PC-9 (cell line): ENCODE measurements at regions not wholly inside any gene's neighbourhood (a gene's known extent, or its start where the extent isn't known, plus 50 kb on each side); places are given as distances from the start of the nearest gene placed in this dataset.

Experiments
- BruUV-seq: library from RNA; stranded (reverse); fragments of 400-500 nt; replicated peaks from 2 replicates; lab custom pipeline; 2021; lab: Mats Ljungman, UMichigan
- CTCF ChIA-PET: fragments of 300-600 bp; sonication (Branson Sonifier 250); formaldehyde crosslinking; loops from one replicate; lab custom pipeline; 2022; ENCODE audit warnings: antibody characterized with exemption; lab: Charles Lee
- POLR2A ChIA-PET: fragments of 300-600 bp; sonication (Branson Sonifier 250); formaldehyde crosslinking; loops from one replicate; lab custom pipeline; 2022; ENCODE audit warnings: antibody characterized with exemption; ENCODE audit not compliant: unreplicated experiment; lab: Charles Lee
- DNase-seq, 2 experiments: peaks; one replicate each; pipeline versions ENCODE4 v3.0.0 to v3.0.0-alpha.2; 2015 to 2022; ENCODE audit warnings: mixed read lengths in 1 of 2
- H2AFZ ChIP-seq: fragments of 200-600 bp; sonication (generic); 2 replicates; pipeline ENCODE4 v1.8.1; 2017; ENCODE audit warnings: antibody characterized with exemption
- H3F3A ChIP-seq: fragments of 200-600 bp; sonication (generic); 2 replicates; pipeline ENCODE4 v1.8.1; 2017; ENCODE audit warnings: antibody characterized with exemption, mild to moderate bottlenecking, low read depth; ENCODE audit not compliant: insufficient read depth
- H3K27ac ChIP-seq: fragments of 200-600 bp; sonication (generic); 2 replicates; pipeline ENCODE4 v1.6.1; 2016; ENCODE audit warnings: mixed run types
- H3K27me3 ChIP-seq: fragments of 200-600 bp; sonication (generic); 2 replicates; pipeline ENCODE4 v1.6.1; 2016; ENCODE audit warnings: low read depth, mixed run types; ENCODE audit not compliant: insufficient read depth
- H3K36me3 ChIP-seq: fragments of 200-600 bp; sonication (generic); 2 replicates; pipeline ENCODE4 v1.6.1; 2016; ENCODE audit warnings: low read depth, mixed run types
- H3K4me1 ChIP-seq: fragments of 200-600 bp; sonication (generic); replicated peaks from 2 replicates; pipeline ENCODE4 v1.6.1; 2016; ENCODE audit warnings: mixed run types; ENCODE audit not compliant: insufficient read depth
- H3K4me2 ChIP-seq: fragments of 200-600 bp; sonication (generic); 2 replicates; pipeline ENCODE4 v1.6.1; 2017; ENCODE audit warnings: mixed run types
- H3K4me3 ChIP-seq: fragments of 200-600 bp; sonication (generic); 2 replicates; pipeline ENCODE4 v1.6.1; 2016; ENCODE audit warnings: mixed run types
- H3K79me2 ChIP-seq: fragments of 200-600 bp; sonication (generic); 2 replicates; pipeline ENCODE4 v1.6.1; 2017; ENCODE audit warnings: low read depth, mixed run types
- H3K9me2 ChIP-seq: fragments of 200-600 bp; sonication (generic); 2 replicates; pipeline ENCODE4 v1.8.1; 2017; ENCODE audit warnings: mild to moderate bottlenecking; ENCODE audit not compliant: insufficient read depth
- H3K9me3 ChIP-seq: fragments of 200-600 bp; sonication (generic); 2 replicates; pipeline ENCODE4 v1.8.1; 2016; ENCODE audit warnings: low read depth; ENCODE audit not compliant: insufficient read depth
- H4K20me1 ChIP-seq: fragments of 200-600 bp; sonication (generic); 2 replicates; pipeline ENCODE4 v1.8.1; 2017; ENCODE audit not compliant: insufficient read depth
- CTCF ChIP-seq: fragments of 200-600 bp; sonication (generic); conservative IDR thresholded peaks from 2 replicates; pipeline ENCODE4 v1.6.1; 2017; ENCODE audit warnings: mixed run types, antibody characterized with exemption, mild to moderate bottlenecking, moderate library complexity
- EZH2 ChIP-seq: fragments of 200-600 bp; sonication (generic); IDR thresholded peaks from 2 replicates; pipeline ENCODE4 v1.8.0; 2017; ENCODE audit warnings: antibody characterized with exemption, low read depth
- intact Hi-C: fragments of 100-400 bp; cut with micrococcal nuclease; formaldehyde crosslinking; loops from one replicate; pipeline ENCODE4 v1.10.0; 2022; ENCODE audit not compliant: unreplicated experiment

- POLR2A ChIA-PET: no interaction called here
- Histone ChIP-seq H3K36me3 (no peaks in the 10 kb centered on the region), H3K27ac (no peak overlapping the region), H3K27me3 (no peaks in the 10 kb centered on the region), H3F3A (no peaks in the 10 kb centered on the region), H2AFZ (no peak overlapping the region), H3K4me1 (no peaks in the 10 kb centered on the region), H3K4me2 (no peak overlapping the region), H3K9me3 (no peaks in the 10 kb centered on the region), H3K79me2 (no peaks in the 10 kb centered on the region), H3K4me3 (no peak overlapping the region), H3K9me2 (no peaks in the 10 kb centered on the region), H4K20me1 (no peaks in the 10 kb centered on the region)
- CTCF ChIA-PET: interaction anchor here (0.7 kb wide), 1 partner anchor 249 kb away, joined by 5 read pairs; no protein-coding TSS in a partner anchor
- no peak for DNase-seq
- no peak for TF ChIP-seq EZH2
- TF ChIP-seq CTCF: no peak
- intact Hi-C loops: no loop called here
- BruUV-seq: no TSS peak
Measured at GRCh38 chr2:10183146-10183675, 60.7 kb downstream of the RRM2 start.

GRCh38 chr2:10184421-10184820 lies 61.9 kb downstream of the RRM2 start:
- Histone ChIP-seq H3F3A (no peaks in the 10 kb centered on the region), H3K36me3 (no peaks in the 10 kb centered on the region), H3K9me2 (no peaks in the 10 kb centered on the region), H3K79me2 (no peaks in the 10 kb centered on the region), H3K27ac (no peak overlapping the region), H3K4me1 (no peaks in the 10 kb centered on the region), H3K9me3 (no peaks in the 10 kb centered on the region), H4K20me1 (no peaks in the 10 kb centered on the region), H2AFZ (no peak overlapping the region), H3K27me3 (no peaks in the 10 kb centered on the region), H3K4me3 (no peak overlapping the region), H3K4me2 (no peak overlapping the region)
- ChIA-PET CTCF (no interaction called here), POLR2A (no interaction called here)
- intact Hi-C loops: no loop called here
- DNase-seq: no peak
- BruUV-seq: no TSS peak
- TF ChIP-seq EZH2 (no peak), CTCF (no peak)

- TF ChIP-seq CTCF (no peak), EZH2 (no peak)
- Histone ChIP-seq H3K36me3 (no peaks in the 10 kb centered on the region), H3F3A (no peaks in the 10 kb centered on the region), H3K9me3 (no peaks in the 10 kb centered on the region), H3K79me2 (no peaks in the 10 kb centered on the region), H2AFZ (no peak overlapping the region), H3K4me2 (no peak overlapping the region), H3K27ac (no peak overlapping the region), H3K27me3 (no peaks in the 10 kb centered on the region), H4K20me1 (no peaks in the 10 kb centered on the region), H3K9me2 (no peaks in the 10 kb centered on the region), H3K4me1 (no peaks in the 10 kb centered on the region), H3K4me3 (no peak overlapping the region)
- POLR2A ChIA-PET: no interaction called here
- DNase-seq: no peak
- BruUV-seq: no TSS peak
- CTCF ChIA-PET: no interaction called here
- intact Hi-C loops: no loop called here
Measured at GRCh38 chr2:10185046-10185445, 62.5 kb downstream of the RRM2 start.
